ENCODE measurements at regions not wholly inside any gene's neighbourhood (a gene's known extent, or its start where the extent isn't known, plus 50 kb on each side); places are given as distances from the start of the nearest gene placed in this dataset.

DNA sequence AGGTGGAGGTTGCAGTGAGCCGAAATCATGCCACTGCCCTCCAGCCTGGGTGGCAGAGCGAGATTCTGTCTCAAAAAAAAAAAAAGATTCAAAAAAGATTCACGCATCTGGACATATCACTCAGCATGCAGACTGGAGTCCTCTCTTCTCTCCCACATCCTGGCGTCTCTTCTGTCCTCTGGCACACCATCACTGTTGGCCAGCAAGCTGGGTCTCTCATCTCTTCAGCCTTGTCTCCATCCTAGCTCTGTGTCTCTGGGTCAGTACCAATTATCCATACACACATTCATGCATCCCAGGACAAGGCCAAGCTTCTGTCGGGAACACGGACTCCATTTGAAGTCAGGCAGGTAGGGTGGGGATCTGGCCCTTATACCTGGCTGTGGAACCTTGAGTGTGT lies 105.5 kb upstream of the MAP1LC3B2 start:
- no peak for TF ChIP-seq POLR2AphosphoS5 (IDR thresholded peaks at IDR 0.05; ENCODE audit: low read depth, low read length)
- TF ChIP-seq FOXP2 (optimal IDR thresholded peaks at IDR 0.05; ENCODE audit: borderline replicate concordance, extremely low read depth, extremely low read length, insufficient read depth) = no peak
- TF ChIP-seq, protein P1, sequence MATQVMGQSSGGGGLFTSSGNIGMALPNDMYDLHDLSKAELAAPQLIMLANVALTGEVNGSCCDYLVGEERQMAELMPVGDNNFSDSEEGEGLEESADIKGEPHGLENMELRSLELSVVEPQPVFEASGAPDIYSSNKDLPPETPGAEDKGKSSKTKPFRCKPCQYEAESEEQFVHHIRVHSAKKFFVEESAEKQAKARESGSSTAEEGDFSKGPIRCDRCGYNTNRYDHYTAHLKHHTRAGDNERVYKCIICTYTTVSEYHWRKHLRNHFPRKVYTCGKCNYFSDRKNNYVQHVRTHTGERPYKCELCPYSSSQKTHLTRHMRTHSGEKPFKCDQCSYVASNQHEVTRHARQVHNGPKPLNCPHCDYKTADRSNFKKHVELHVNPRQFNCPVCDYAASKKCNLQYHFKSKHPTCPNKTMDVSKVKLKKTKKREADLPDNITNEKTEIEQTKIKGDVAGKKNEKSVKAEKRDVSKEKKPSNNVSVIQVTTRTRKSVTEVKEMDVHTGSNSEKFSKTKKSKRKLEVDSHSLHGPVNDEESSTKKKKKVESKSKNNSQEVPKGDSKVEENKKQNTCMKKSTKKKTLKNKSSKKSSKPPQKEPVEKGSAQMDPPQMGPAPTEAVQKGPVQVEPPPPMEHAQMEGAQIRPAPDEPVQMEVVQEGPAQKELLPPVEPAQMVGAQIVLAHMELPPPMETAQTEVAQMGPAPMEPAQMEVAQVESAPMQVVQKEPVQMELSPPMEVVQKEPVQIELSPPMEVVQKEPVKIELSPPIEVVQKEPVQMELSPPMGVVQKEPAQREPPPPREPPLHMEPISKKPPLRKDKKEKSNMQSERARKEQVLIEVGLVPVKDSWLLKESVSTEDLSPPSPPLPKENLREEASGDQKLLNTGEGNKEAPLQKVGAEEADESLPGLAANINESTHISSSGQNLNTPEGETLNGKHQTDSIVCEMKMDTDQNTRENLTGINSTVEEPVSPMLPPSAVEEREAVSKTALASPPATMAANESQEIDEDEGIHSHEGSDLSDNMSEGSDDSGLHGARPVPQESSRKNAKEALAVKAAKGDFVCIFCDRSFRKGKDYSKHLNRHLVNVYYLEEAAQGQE (IDR thresholded peaks at IDR 0.05; ENCODE audit: insufficient read depth in 1 of 2, low read depth in 2 of 2, low read length in 2 of 2) = no peak
- no peak for TF ChIP-seq SIN3A (IDR thresholded peaks at IDR 0.05; ENCODE audit: borderline replicate concordance, insufficient read depth, low read length)
- no peak for TF ChIP-seq TAF1 (IDR thresholded peaks at IDR 0.05; ENCODE audit: borderline replicate concordance, insufficient read depth, low read length)

DNA sequence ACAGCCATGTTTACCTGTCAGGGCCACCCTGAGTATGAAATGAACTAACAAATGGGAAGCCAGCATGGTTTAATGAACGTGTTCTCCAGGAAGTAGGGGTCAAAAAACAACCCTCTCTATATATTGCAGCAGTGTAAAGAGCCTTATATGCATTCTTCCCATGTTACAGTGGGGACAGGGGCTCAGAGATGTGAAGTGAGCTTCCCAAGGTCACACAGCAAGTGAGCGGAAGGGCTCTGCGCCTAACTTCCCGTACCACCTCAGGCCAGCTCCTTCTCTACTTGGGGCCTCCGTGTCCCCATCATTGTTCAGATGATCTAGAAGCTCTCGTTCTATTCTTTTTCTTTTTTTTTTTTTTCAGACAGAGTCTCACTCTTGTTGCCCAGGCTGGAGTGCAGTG lies 105.1 kb upstream of the MAP1LC3B2 start:
- TF ChIP-seq POLR2AphosphoS5 (IDR thresholded peaks at IDR 0.05; ENCODE audit: low read depth, low read length) = no peak
- TF ChIP-seq, protein P1 (IDR thresholded peaks at IDR 0.05; ENCODE audit: insufficient read depth in 1 of 2, low read depth in 2 of 2, low read length in 2 of 2) = no peak
- no peak for TF ChIP-seq SIN3A (IDR thresholded peaks at IDR 0.05; ENCODE audit: borderline replicate concordance, insufficient read depth, low read length)
- no peak for TF ChIP-seq TAF1 (IDR thresholded peaks at IDR 0.05; ENCODE audit: borderline replicate concordance, insufficient read depth, low read length)

- TF ChIP-seq, protein P1 (IDR thresholded peaks at IDR 0.05; ENCODE audit: insufficient read depth in 1 of 2, low read depth in 2 of 2, low read length in 2 of 2) = peak in 1 of 2 experiments; percentile 24; a peak in 1 of 4 replicates
- TF ChIP-seq SIN3A (IDR thresholded peaks at IDR 0.05; ENCODE audit: borderline replicate concordance, insufficient read depth, low read length) (no peak), TAF1 (IDR thresholded peaks at IDR 0.05; ENCODE audit: borderline replicate concordance, insufficient read depth, low read length) (no peak)
Observed at GRCh38 chr12:116454950-116455447, 104.2 kb upstream of the MAP1LC3B2 start.

- TF ChIP-seq TAF1 (IDR thresholded peaks at IDR 0.05; ENCODE audit: borderline replicate concordance, insufficient read depth, low read length) = no peak
- no peak for TF ChIP-seq SIN3A (IDR thresholded peaks at IDR 0.05; ENCODE audit: borderline replicate concordance, insufficient read depth, low read length)
- no peak for TF ChIP-seq FOXP2 (optimal IDR thresholded peaks at IDR 0.05; ENCODE audit: borderline replicate concordance, extremely low read depth, extremely low read length, insufficient read depth)
- TF ChIP-seq, protein P1 (IDR thresholded peaks at IDR 0.05; ENCODE audit: insufficient read depth in 1 of 2, low read depth in 2 of 2, low read length in 2 of 2) = no peak
- TF ChIP-seq POLR2AphosphoS5 (IDR thresholded peaks at IDR 0.05; ENCODE audit: low read depth, low read length) = no peak
Observed at GRCh38 chr12:116455540-116456329, 103.4 kb upstream of the MAP1LC3B2 start.

Data from PFSK-1 (cell line).